ENCODE measurements at regions not wholly inside any gene's neighbourhood (a gene's known extent, or its start where the extent isn't known, plus 50 kb on each side); places are given as distances from the start of the nearest gene placed in this dataset.

DNA sequence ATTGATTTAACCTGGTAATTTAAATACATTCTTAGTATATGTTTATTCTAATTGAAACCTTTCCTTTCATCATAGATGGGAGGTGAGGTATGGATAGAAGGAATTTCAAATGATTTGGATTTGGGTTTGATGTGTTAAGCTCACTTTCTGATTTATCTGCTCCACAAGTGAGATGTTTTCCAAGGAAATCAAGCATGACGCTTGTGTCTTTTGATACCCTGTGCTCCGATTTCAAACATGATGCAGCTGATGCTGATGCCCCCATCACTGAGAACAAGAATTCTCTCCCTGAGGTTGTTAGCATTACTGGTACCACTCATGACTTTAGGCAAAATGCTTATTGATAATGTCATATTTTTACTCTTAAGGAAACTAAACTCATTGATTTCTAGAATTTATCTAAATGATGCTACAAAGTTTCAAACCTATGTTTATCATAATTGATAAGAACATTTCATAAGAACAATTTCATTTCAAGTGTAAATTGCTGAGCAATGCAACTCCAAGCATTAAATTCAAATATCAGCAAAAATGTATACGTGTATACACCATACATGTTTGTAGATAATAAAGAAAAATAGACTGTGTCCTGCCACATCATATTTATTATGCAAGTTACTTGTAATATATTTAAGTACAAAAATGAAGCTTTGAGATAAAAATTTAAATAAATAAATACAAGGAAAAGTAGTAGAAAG, 75.5 kb upstream of the LRIG3 start:
- TF ChIP-seq, protein P1, sequence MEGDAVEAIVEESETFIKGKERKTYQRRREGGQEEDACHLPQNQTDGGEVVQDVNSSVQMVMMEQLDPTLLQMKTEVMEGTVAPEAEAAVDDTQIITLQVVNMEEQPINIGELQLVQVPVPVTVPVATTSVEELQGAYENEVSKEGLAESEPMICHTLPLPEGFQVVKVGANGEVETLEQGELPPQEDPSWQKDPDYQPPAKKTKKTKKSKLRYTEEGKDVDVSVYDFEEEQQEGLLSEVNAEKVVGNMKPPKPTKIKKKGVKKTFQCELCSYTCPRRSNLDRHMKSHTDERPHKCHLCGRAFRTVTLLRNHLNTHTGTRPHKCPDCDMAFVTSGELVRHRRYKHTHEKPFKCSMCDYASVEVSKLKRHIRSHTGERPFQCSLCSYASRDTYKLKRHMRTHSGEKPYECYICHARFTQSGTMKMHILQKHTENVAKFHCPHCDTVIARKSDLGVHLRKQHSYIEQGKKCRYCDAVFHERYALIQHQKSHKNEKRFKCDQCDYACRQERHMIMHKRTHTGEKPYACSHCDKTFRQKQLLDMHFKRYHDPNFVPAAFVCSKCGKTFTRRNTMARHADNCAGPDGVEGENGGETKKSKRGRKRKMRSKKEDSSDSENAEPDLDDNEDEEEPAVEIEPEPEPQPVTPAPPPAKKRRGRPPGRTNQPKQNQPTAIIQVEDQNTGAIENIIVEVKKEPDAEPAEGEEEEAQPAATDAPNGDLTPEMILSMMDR (conservative IDR thresholded peaks at IDR 0.05), result no peak
- TF ChIP-seq EZH2 (IDR thresholded peaks at IDR 0.05; ENCODE audit: low read depth), result no peak
